ENCODE measurements at regions not wholly inside any gene's neighbourhood (a gene's known extent, or its start where the extent isn't known, plus 50 kb on each side); places are given as distances from the start of the nearest gene placed in this dataset.
A peak's percentile ranks its signal among the peaks of the same experiment; 100 is the strongest.
"Not testable (repeated sequence)": the region's sequence is repeated elsewhere in the genome, so short reads cannot be mapped to it uniquely, and the experiment has no call there.

DNA sequence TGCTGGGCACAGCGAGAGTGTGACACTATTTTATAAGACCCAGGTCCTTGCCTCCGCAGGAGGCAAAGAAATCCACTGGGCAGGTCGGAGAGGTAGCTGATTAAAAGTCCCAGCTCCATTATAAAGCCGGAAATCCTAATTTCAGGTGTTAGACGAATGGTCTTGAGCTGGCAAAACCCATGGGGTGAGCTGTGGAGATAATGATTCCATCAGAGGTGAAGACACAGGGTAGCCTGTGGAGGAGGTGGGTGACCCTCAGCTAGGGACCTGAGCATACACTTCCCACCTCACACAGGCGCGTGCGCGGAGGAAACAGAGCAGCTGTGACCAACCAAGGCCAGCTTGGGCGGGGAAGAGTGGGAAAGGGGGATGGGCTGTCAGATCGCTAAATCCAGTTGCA, 201.7 kb upstream of the CXCR4 start:
- no peak for DNase-seq

- peak; percentile 27 to 42 for DNase-seq
Observed at GRCh38 chr2:136319237-136319636, 201.3 kb upstream of the CXCR4 start.

GRCh38 chr2:136314240-136314639, 196.3 kb upstream of the CXCR4 start:
- no peak for DNase-seq

GRCh38 chr2:136312568-136312967, 194.6 kb upstream of the CXCR4 start:
- DNase-seq, result not testable (repeated sequence)

DNA sequence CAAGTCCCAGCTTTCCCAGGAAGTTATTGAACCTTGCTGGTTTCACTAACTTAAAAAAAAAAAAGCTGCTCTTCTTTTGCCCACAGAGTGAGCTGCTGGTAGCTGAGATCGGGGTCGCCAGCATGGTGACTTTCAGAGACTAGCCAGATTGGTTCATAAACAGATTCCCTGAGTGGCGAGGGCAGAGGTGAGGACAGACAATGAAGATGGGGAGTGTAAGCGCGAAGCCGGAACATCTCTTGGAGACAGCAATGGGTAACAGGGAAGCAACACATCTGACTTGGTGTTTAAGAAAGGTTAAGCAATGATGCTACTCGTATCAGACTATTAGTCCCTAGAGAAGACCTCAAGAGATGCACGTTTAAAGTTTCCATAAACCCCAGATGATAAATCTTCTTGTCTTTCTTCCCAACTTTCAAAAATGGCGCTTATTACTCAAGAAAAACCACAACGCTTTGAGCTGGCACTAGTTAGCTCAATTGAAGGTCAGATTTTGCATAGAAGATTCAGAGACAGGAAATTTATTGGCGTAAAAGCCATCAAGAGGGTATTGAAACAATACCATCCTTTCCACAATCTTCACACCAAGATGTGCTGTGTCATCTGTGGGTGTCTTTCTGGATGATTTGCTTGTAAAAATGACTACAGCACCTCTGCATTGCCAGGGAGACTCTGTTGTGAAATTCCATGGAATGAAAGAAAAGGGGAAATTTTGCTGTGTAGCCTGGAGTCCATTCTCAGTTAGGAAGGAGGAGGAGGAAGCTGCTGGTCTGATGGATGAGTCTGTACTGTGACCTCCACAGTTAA, 193.1 kb upstream of the CXCR4 start:
- DNase-seq, result peak in 1 of 2 donors; percentile 17

DNA sequence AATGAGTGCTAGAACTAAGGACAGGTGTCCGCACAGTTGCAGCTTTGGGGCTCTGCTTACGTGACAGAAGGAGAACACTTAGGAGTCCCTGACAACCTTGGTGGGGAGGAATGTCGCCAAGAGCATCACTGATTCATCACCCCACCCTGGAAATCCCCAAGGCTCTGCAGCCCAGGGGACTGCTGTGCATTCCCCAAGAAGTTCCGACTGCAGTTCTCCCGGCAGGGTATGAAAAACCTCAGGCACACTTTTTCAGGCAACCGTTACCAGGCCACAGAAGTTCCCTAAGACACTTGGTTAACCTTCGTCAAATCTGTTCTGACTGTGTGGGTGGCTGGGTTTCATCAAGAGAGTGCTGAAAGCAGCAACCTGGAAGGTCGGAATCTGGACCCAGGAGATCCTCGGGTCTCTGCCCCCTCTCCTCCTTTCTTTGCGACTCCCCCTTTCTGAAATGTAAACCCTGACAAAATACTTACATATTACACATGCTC, 192.1 kb upstream of the CXCR4 start:
- DNase-seq, result peak; percentile 29 to 33

DNA sequence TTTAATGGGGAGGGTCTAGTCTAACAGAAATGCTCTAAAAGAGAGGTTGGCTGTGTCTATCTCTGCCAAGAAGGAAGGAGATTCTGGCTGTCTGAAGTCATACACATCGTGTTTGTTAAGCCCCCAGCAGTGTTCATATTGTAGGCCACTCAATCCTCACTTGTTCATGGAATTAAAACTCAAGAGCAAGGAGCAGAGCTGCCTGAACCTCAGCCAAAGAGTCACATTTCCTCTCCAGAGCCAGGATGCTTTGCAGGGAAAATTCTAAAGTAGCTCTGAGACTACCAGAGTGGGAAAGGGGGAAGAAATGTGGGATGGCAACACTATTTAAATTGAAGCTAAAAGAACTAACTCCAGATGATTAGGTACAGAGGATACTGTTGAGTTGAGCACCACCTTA, 190.7 kb upstream of the CXCR4 start:
- no peak for DNase-seq

DNA sequence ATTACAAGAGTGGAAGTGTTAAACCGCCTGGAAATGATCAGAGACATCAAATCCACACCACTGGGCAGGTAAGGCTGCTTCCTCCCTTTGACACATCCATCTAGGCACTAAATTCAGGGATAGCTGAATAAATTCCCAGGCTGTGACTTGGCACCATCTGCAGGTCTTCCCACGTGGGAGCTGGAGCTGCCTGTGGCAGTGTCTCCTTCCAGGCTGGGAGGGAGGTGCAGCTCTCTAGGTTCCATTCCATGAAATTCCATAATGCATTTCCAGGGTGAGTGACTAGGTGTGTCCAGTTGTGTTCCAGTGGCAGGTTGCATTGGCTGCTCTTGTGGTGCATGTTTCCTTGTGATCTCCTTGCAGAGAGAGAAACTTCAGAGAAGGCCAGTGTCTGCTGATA, 188.9 kb upstream of the CXCR4 start:
- DNase-seq, result no peak

- peak in 1 of 2 donors; percentile 52 for DNase-seq
Observed at GRCh38 chr2:136305517-136306192, 187.7 kb upstream of the CXCR4 start.

DNA sequence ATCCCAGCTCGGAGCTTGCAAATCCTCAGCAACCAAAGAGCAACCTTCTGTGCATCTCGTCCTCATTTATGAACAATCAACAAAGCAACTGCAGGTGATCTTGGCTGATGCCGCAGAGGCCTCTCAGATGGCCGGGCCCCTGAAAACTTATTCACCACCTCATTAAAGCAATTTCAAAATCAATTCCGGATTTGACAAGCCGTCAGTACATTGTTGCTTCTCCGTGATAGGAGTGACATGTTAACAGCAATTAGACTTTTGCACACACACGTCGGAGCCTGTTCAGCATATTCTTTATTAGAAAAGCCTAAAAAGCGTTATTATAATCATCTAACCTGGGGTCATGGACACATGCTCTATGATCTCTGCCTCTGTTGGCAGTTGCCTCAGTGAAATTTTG, 183.1 kb upstream of the CXCR4 start:
- no peak for DNase-seq

DNA sequence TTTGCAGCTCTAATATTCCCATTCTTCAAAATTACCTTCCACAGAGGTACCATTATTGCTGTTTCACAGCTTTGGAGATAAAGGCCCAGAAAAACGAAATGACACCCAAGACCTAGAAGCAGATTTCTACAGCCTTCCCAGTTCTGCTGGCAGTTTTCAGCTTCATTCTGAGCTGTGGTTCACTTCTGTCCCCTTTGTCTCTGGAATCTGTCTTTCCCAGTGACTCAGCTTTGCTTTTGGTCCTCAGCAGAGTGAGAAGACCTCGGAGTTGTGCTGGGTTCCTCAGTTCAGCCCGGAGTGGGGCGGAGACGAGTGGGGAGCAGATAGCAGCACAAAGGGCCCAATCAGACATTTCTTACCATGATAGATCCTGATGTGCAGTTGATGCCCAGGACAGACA, 180.7 kb upstream of the CXCR4 start:
- DNase-seq, result no peak

GRCh38 chr2:136297994-136298393, 180.0 kb upstream of the CXCR4 start:
- DNase-seq, result no peak

DNA sequence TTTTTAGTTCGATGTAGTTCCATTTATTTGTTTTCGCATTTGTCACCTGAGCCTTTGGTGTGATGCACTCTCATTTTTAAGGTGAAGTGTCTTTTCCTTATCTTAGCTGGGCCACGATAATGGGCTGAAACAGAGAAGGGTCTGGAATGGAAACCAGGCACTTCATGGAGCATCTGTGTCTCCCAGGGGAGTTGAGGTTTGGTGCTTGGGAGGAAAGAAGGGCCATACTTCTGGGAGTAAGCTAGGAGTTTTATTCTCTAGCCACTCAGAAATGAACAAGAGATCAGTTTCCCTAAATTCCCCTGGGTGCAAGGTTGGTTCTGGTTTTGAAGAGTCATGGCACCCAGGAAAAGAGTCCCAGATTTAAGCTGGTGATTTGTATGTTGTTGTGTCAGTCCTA, 179.4 kb upstream of the CXCR4 start:
- DNase-seq, result no peak

GRCh38 chr2:136295168-136295567, 177.2 kb upstream of the CXCR4 start:
- DNase-seq, result no peak

- no peak for DNase-seq
Observed at GRCh38 chr2:136291871-136292270, 173.9 kb upstream of the CXCR4 start.

GRCh38 chr2:136290326-136290725, 172.4 kb upstream of the CXCR4 start:
- no peak for DNase-seq

DNA sequence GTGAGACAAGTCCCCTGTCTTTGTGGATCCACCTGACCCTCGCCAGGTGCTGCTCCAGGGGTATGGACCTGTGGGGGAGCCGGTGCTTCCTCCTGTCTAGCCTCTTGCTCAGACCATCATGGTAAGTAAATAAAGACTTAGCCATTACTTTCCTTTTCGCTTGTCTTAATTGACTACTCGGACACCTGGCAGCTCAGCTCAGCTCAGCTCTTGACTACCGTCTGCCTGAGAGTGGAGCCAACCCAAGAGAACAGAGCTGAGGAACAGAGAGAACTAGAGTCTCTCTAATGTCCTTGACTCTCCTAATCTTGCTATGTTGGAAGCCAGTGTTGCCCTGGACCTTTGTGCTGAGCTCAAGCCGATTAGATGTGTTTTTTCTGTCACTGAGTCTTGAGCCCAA, 170.3 kb upstream of the CXCR4 start:
- DNase-seq, result no peak

DNA sequence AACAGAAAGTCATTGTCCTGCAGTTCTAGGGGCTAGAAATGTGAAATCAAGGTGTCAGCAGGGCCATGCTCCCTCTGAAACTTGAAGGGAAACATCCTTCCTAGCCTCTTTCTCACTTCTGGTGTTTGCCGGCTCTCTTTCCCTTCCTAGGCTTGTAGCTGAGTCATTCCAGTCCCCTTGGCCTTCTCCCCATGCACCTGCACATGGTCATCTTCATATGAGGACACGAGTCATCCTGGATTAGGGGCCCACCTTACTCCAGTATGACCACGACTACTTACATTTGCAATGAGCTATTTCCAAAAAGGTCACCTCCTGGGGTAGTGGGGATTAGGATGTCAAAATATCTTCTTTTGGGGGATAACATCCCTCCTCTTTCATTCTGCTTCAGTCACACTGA, 168.5 kb upstream of the CXCR4 start:
- no peak for DNase-seq

DNA sequence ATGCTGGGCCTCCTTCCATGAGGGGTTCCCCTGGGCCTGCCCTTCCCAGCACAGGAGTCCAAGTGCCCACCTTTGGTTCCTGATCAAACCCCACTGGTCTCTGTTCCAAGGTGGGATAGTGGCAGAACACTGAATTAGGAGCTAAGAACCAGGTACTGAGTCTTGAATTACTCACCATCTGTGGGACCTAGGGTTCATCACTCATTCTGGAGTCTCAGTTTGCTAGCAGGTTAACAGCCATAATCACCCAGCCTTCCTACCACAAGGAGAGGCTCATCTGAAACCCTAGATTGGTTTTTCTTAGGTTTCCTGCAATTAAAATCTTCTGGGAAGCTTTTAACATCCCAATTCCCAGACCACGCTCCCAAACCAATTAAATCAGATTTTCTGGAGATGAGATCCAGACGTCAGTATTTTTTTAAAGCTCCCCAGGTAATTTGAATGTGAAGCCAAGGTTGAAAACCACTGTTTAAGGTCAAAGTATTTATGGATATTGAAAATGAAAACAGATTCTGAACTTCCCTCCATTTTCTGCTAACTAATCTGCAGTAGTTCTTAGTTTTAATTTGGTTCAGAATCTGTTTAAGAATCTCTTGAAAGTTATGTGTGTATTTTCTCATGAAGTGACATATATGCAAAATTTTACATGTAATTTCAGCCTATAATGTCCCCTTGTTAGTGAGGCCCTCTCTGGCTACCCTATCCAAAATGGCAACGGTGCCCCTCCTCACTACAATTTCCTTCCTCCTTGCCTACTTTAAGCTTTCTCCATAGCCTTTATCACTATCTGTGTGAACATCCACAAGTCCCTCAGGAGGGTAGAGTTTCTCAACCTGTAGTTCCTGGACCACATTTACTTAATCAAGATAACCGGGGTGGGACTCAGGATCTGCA, 166.5 kb upstream of the CXCR4 start:
- no peak for DNase-seq

- DNase-seq, result no peak
Observed at GRCh38 chr2:136282251-136282650, 164.3 kb upstream of the CXCR4 start.

DNA sequence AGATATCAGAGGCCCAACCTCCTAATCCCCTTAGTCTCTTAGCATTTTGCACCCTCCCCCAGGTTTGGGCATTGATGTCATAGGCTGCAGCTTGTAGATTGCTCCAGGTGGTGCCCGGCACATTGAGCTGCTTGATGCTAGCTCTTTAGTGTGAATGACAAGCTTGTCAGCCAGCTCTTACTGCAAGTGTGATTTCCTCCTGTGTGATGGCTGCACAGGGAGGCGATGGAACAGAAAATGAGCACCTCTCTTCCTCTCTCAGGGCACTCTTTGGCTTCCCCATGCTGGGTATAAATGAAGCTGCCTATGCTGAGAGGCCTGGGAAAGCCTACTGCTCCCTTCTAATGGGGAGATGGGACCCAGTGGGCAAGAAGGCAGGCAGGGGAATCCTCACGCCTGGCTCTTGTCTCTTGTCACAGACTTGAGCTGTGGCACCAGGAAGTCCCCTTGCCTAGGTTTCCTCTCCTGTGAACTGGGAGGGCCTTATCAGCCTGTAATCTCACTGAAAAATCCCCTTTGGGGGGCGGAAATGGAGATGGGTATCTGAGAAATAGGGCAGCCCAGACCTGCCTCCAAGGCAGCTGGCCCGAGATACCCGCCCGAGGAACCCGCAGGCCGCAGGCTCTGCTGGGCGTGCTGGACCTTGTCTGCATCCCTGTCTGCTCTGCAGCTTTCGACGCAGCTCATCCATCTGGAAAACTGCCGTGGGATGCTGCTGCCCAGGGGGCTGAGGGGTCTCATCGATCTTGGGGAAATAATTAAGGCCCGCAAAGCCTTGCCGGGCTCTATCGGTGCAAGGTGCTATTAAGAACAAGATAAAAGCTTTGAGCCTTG, 163.5 kb upstream of the CXCR4 start:
- peak; percentile 19 to 24 for DNase-seq

GRCh38 chr2:136266346-136266745, 148.4 kb upstream of the CXCR4 start:
- DNase-seq, result not testable (repeated sequence)
